Colonic mucosa (tissue), 4 donors: ENCODE measurements at regions not wholly inside any gene's neighbourhood (a gene's known extent, or its start where the extent isn't known, plus 50 kb on each side); places are given as distances from the start of the nearest gene placed in this dataset.

Experiments
- DNase-seq: peaks from one replicate; pipeline ENCODE4 v3.0.0-alpha.2; 2020
- H3K27ac ChIP-seq: fragments of 200-600 bp; one replicate; pipeline ENCODE4 v1.8.0; 2021
- H3K27me3 ChIP-seq: fragments of 200-600 bp; one replicate; pipeline ENCODE4 v1.8.0; 2021
- H3K36me3 ChIP-seq: fragments of 200-600 bp; one replicate; pipeline ENCODE4 v1.8.0; 2021
- H3K4me1 ChIP-seq: fragments of 200-600 bp; one replicate; pipeline ENCODE4 v1.8.0; 2021; ENCODE audit warnings: mild to moderate bottlenecking
- H3K4me3 ChIP-seq: fragments of 200-600 bp; one replicate; pipeline ENCODE4 v1.8.0; 2021
- H3K9ac ChIP-seq, 2 donors: one replicate each; pipeline ENCODE4 v1.7.0; 2013; ENCODE audit warnings: control low read depth in 2 of 2, low read depth in 2 of 2, low read length in 2 of 2
- H3K9me3 ChIP-seq: fragments of 200-600 bp; one replicate; pipeline ENCODE4 v1.8.0; 2021
- CTCF ChIP-seq: fragments of 200-600 bp; IDR thresholded peaks from one replicate; pipeline ENCODE4 v1.8.0; 2022; ENCODE audit warnings: antibody characterized with exemption, mild to moderate bottlenecking
- intact Hi-C: fragments of 100-400 bp; cut with DNase I; formaldehyde crosslinking; loops from one replicate; pipeline ENCODE4 v1.14.1; 2022
- donor health status: healthy.
- donor health status: DM: no; HTN: no; CAD: no.
- donor health status: DM: no; HTN: no; CAD: no.

GRCh38 chr6:109308018-109308492 is 74.2 kb downstream of the CD164 start:
- Histone ChIP-seq H3K27ac (peak overlapping the region; percentile 27), H3K4me1 (peaks cover 5% of the 10 kb centered on the region), H3K9ac (no peak overlapping the region), H3K36me3 (no peaks in the 10 kb centered on the region), H3K4me3 (no peak overlapping the region), H3K27me3 (no peaks in the 10 kb centered on the region), H3K9me3 (no peaks in the 10 kb centered on the region)
- peak; percentile 87 for DNase-seq
- intact Hi-C loops = no loop called here
- no peak for TF ChIP-seq CTCF

GRCh38 chr6:109306733-109307132 is 75.5 kb downstream of the CD164 start:
- Histone ChIP-seq H3K27ac (no peak overlapping the region), H3K4me3 (no peak overlapping the region), H3K36me3 (no peaks in the 10 kb centered on the region), H3K4me1 (peaks cover 5% of the 10 kb centered on the region), H3K9me3 (no peaks in the 10 kb centered on the region), H3K27me3 (no peaks in the 10 kb centered on the region), H3K9ac (no peak overlapping the region)
- no peak for DNase-seq
- no peak for TF ChIP-seq CTCF
- intact Hi-C loops = no loop called here

GRCh38 chr6:109305028-109305427 is 77.2 kb downstream of the CD164 start:
- TF ChIP-seq CTCF = no peak
- no peak overlapping the region for H3K9ac ChIP-seq
- DNase-seq = no peak
- H3K27me3 ChIP-seq = no peaks in the 10 kb centered on the region
- H3K27ac ChIP-seq = no peak overlapping the region
- intact Hi-C loops = no loop called here
- no peaks in the 10 kb centered on the region for H3K9me3 ChIP-seq
- H3K4me3 ChIP-seq = no peak overlapping the region
- H3K36me3 ChIP-seq = no peaks in the 10 kb centered on the region
- H3K4me1 ChIP-seq = peaks cover 5% of the 10 kb centered on the region

- DNase-seq = peak; percentile 34
- Histone ChIP-seq H3K9me3 (no peaks in the 10 kb centered on the region), H3K27ac (peak overlapping the region; percentile 16), H3K27me3 (no peaks in the 10 kb centered on the region), H3K4me1 (peaks cover 5% of the 10 kb centered on the region), H3K4me3 (no peak overlapping the region), H3K36me3 (no peaks in the 10 kb centered on the region), H3K9ac (no peak overlapping the region)
- intact Hi-C loops = no loop called here
- no peak for TF ChIP-seq CTCF
Observed at GRCh38 chr6:109304284-109305015, 77.8 kb downstream of the CD164 start.

- H3K9me3 ChIP-seq = no peaks in the 10 kb centered on the region
- no peaks in the 10 kb centered on the region for H3K27me3 ChIP-seq
- H3K9ac ChIP-seq = no peak overlapping the region
- peak overlapping the region; percentile 16 for H3K27ac ChIP-seq
- no peak for TF ChIP-seq CTCF
- intact Hi-C loops = no loop called here
- H3K4me1 ChIP-seq = peaks cover 5% of the 10 kb centered on the region
- peak; percentile 50 for DNase-seq
- H3K36me3 ChIP-seq = no peaks in the 10 kb centered on the region
- no peak overlapping the region for H3K4me3 ChIP-seq
Observed at GRCh38 chr6:109303640-109304283, 78.5 kb downstream of the CD164 start.
